PC-3 (cell line): ENCODE measurements at regions not wholly inside any gene's neighbourhood (a gene's known extent, or its start where the extent isn't known, plus 50 kb on each side); places are given as distances from the start of the nearest gene placed in this dataset.

ENCODE experiments used
- EZH2 ChIP-seq: fragments of 300-600 bp; sonication (generic); IDR thresholded peaks from one replicate; pipeline ENCODE4 v1.6.1; 2017; ENCODE audit warnings: antibody characterized with exemption, mild to moderate bottlenecking, low read length; ENCODE audit not compliant: unreplicated experiment
- TF ChIP-seq, protein P1 (sequence below): fragments of 300-600 bp; sonication (generic); conservative IDR thresholded peaks from 2 replicates; pipeline ENCODE4 v1.5.1; 2017; ENCODE audit warnings: antibody characterized with exemption, low read depth, mild to moderate bottlenecking, low read length

- TF ChIP-seq, protein P1, sequence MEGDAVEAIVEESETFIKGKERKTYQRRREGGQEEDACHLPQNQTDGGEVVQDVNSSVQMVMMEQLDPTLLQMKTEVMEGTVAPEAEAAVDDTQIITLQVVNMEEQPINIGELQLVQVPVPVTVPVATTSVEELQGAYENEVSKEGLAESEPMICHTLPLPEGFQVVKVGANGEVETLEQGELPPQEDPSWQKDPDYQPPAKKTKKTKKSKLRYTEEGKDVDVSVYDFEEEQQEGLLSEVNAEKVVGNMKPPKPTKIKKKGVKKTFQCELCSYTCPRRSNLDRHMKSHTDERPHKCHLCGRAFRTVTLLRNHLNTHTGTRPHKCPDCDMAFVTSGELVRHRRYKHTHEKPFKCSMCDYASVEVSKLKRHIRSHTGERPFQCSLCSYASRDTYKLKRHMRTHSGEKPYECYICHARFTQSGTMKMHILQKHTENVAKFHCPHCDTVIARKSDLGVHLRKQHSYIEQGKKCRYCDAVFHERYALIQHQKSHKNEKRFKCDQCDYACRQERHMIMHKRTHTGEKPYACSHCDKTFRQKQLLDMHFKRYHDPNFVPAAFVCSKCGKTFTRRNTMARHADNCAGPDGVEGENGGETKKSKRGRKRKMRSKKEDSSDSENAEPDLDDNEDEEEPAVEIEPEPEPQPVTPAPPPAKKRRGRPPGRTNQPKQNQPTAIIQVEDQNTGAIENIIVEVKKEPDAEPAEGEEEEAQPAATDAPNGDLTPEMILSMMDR: no peak
- no peak for TF ChIP-seq EZH2
These were observed 834.0 kb downstream of the C4orf33 start for GRCh38 chr4:129929984-129930383.
